ENCODE measurements at regions not wholly inside any gene's neighbourhood (a gene's known extent, or its start where the extent isn't known, plus 50 kb on each side); places are given as distances from the start of the nearest gene placed in this dataset.
"Not testable (repeated sequence)": the region's sequence is repeated elsewhere in the genome, so short reads cannot be mapped to it uniquely, and the experiment has no call there.

DNA sequence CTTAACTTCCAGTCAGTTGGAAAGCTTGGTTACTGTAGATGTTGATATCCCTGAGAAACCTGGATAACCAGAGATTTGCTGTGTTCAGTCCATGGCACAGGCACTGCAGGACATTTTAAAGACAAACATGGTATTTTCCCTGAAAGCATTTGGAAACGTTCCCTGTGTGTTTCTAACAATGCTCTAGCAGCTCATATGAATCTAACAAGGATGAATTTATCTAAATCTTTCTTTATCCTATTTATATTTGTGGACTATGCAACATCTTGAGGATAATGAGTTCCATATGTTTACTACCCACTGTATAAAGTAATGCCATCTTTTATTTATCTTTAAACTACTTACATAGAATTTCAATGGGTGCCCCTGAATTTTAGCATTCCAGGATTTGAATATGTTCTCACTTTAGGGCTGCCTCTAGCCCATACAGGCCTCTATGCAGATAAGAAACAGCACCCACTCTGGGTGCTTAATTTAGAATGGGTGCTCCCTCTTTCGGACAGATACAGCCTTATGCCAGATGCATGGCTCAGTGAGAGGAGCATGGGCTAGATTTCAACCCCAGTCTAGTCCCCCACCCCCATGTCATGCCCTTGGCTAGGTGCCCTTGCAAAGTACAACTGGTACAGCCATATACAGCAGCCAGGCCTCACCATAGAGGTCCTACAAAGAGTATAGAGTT, 50.6 kb upstream of the NEMP2 start:
- peak; percentile 17 for DNase-seq

DNA sequence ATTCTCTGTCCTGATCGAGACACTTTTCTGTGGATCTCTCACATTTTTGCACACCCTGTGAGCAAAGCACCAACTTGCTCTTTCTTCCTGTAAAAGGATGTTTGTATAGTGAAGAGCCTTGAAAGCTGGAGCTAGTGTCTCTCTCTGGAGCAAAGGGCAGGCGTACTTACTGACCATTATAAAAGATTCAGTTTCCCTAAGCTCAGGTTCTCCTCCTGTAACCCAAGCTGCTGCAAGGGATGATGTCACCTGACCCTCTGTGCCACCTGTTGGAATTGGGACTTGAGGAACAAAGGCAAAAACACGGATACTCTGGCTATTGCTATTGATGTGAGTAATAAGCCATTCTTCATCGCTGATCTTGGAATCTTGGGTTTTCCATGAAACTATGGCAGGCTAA, 52.6 kb upstream of the NEMP2 start:
- no peak for DNase-seq

DNA sequence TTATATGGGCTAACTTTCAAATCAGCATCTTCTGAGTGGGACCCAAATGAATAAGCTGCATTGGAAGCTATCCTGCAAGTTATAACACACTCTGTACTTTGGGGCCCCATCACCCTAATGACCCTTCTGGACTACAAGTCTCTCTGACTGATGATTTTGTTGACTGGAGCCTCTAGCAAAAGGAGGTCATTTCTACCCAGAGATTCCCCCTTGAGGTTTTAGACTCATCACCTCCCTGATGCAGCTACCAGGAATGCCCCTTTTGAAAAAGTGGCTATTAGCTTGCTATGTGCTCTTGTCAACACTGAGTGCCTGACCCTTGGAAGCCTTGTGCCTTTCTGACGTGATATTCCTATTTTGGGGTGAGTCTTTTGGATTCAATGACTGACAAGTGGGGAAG, 54.5 kb upstream of the NEMP2 start:
- no peak for DNase-seq

DNA sequence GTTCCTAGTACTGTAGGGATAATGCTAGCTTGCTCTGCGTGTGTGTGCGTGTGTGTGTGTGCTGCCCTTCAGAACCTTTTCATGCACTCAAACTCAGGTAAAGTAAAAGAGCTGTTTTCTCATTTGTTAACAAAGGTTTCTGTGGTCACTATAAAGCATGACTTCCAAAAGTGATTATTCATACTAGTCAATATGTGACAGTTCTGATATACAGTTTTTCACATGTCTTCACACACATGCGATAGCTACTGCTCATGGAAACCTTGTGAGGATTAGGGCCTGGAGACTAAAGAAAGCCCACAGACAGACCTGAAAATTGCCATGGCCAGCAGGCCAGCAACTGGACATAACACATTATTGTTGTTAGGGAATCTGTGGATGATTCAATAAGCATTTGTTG, 56.9 kb upstream of the NEMP2 start:
- DNase-seq, result no peak

DNA sequence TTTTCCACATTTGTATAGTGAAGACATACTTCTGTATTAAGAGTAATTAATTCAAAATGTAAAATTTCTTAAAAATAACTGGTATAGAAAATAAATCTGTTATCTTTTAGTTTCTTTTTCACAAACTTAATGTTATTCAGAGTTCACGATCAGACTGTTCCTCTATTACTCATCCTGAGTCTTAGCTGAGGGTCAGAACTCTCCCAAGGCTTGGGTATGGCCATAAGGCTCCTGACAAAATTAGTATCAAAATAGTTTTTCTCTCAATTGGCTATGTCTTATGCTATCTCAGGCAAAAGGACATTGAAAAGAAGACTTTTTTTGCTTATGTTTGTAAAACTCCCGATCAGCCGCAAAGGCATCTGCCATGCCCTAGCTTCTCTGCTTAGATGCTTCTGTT, 56.1 kb upstream of the NAB1 start:
- no peak for DNase-seq

DNA sequence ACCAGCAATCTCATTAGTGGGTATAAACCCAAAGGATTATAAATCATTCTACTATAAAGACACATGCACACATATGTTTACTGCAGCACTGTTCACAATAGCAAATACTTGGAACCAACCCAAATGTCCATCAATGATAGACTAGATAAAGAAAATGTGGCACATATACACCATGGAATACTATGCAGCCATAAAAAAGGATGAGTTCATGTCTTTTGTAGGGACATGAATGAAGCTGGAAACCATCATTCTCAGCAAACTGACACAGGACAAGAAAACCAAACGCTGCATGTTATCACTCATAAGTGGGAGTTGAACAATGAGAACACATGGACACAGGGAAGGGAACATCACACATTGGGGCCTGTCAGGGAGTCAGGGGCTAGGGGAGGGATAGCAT, 53.0 kb upstream of the NAB1 start:
- DNase-seq, result not testable (repeated sequence)

DNA sequence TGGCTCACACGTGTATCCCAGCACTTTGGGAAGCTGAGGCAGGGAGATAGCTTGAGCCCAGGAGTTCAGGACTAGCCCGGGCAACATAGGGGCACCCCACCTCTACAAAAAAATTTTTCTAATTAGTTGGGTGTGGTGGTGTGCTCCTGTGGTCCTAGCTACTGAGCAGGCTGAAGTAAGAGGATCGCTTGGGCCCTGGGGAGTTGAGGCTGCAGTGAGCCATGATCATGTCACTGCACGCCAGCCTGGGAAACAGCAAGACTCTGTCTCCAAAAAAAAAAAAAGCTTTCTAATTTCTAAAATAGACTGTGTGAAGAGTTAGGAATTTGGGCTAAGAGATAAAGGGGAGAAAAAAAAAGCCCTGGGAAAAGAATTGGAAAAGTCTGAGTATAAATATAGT, 51.9 kb upstream of the NAB1 start:
- DNase-seq, result peak; percentile 12

DNA sequence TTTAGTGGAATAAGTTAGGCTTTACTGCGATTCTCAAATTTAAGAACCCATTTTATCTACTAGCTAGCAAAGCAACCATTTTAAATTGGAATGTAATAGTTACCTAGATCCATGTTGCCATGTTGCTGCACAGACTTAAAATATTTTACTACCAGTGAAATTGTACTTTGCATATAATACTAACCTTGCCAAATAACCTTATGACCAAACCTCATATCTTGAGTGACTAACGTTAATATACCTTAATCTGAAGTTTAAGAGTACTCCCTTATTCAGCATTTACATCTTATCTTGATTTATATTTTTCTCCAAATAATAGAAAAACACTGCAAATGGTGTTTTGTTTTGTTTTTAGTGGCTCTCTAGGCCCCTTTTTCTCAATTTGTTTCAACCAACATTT, 50.3 kb upstream of the NAB1 start:
- DNase-seq, result no peak

DNA sequence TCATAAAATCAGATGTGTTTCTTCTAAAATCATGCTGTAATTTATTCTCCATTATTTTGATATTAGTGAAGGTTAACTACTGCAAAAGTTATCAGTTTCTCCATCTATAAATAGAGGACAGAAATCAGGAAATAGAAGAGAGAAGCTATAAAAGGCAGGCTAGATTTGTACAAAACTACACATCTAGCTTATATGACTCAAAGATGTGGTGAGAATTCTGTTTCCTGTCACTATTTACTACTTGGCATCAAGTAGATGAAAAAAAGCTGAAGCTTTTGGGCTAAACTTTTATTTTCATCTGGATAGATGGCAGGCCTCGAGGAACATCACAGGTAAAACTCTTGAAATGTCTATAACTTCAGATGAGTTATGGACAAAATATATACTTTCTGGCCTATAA, 49.8 kb upstream of the NAB1 start:
- DNase-seq, result no peak

All from skin of body (tissue), 1 donor.